SU-DHL-6 (cell line): ENCODE measurements at regions not wholly inside any gene's neighbourhood (a gene's known extent, or its start where the extent isn't known, plus 50 kb on each side); places are given as distances from the start of the nearest gene placed in this dataset.

ENCODE experiments used
- H2AFZ ChIP-seq: fragments of 200-600 bp; sonication (generic); 2 replicates; pipeline ENCODE4 v1.6.1; 2014; ENCODE audit warnings: low read depth, mild to moderate bottlenecking, moderate library complexity, mixed read lengths, antibody characterized with exemption, low read length; ENCODE audit not compliant: severe bottlenecking
- H3F3A ChIP-seq: fragments of 200-600 bp; shearing (Covaris generic); 2 replicates; pipeline ENCODE4 v1.6.0; 2016; ENCODE audit warnings: antibody characterized with exemption, mild to moderate bottlenecking; ENCODE audit not compliant: insufficient read depth
- H3K27ac ChIP-seq: fragments of 200-600 bp; sonication (generic); 2 replicates; pipeline ENCODE4 v1.5.1; 2016; ENCODE audit warnings: low read depth, mild to moderate bottlenecking, low read length, moderate library complexity, mixed read lengths
- H3K27me3 ChIP-seq: fragments of 200-600 bp; sonication (generic), shearing (Covaris generic); 2 replicates; pipeline ENCODE4 v1.6.0; 2014; ENCODE audit warnings: mild to moderate bottlenecking, low read length
- H3K36me3 ChIP-seq: fragments of 200-600 bp; sonication (generic); 2 replicates; pipeline ENCODE4 v1.6.1; 2014; ENCODE audit warnings: mild to moderate bottlenecking, low read length, mixed read lengths
- H3K4me2 ChIP-seq: fragments of 300-600, 200-600 bp; shearing (Covaris generic), sonication (generic); 2 replicates; pipeline ENCODE4 v1.6.0; 2014; ENCODE audit warnings: low read length, low read depth, mild to moderate bottlenecking; ENCODE audit not compliant: poor library complexity, severe bottlenecking
- H3K4me3 ChIP-seq: fragments of 200-600 bp; sonication (generic); 2 replicates; pipeline ENCODE4 v1.5.1; 2014; ENCODE audit warnings: antibody characterized with exemption, low read length, mild to moderate bottlenecking, mixed read lengths; ENCODE audit not compliant: insufficient read depth, poor library complexity, severe bottlenecking
- H3K79me2 ChIP-seq: fragments of 200-600 bp; sonication (generic); 2 replicates; pipeline ENCODE4 v1.6.1; 2014; ENCODE audit warnings: mild to moderate bottlenecking, low read length, moderate library complexity; ENCODE audit not compliant: insufficient read depth
- H3K9ac ChIP-seq: fragments of 200-600 bp; sonication (generic); 2 replicates; pipeline ENCODE4 v1.7.0; 2014; ENCODE audit warnings: mild to moderate bottlenecking, low read length
- H3K9me2 ChIP-seq: fragments of 200-600 bp; sonication (generic); replicated peaks from 2 replicates; pipeline ENCODE4 v1.6.1; 2014; ENCODE audit warnings: low read length; ENCODE audit not compliant: insufficient read depth
- H3K9me3 ChIP-seq: fragments of 200-600 bp; sonication (generic); 2 replicates; pipeline ENCODE4 v1.6.1; 2014; ENCODE audit warnings: low read length, mixed read lengths; ENCODE audit not compliant: insufficient read depth
- H4K20me1 ChIP-seq: fragments of 200-600 bp; sonication (generic); 2 replicates; pipeline ENCODE4 v1.6.1; 2014; ENCODE audit warnings: low read depth, mild to moderate bottlenecking, antibody characterized with exemption, low read length, moderate library complexity, mixed read lengths
- EZH2phosphoT487 ChIP-seq: fragments of 200-600 bp; sonication (generic), shearing (Covaris generic); conservative IDR thresholded peaks from 2 replicates; pipeline ENCODE4 v1.6.1; 2018; ENCODE audit warnings: mild to moderate bottlenecking, antibody characterized with exemption, low read length, moderate library complexity, mixed read lengths
- TF ChIP-seq, protein P1 (sequence below): fragments of 200-600 bp; sonication (generic); IDR thresholded peaks from one replicate; pipeline ENCODE4 v1.5.1; 2017; ENCODE audit warnings: antibody characterized with exemption, mild to moderate bottlenecking, low read length, moderate library complexity; ENCODE audit not compliant: insufficient read depth, poor library complexity, severe bottlenecking

- Histone ChIP-seq H4K20me1 (no peaks in the 10 kb centered on the region), H3K9me2 (no peaks in the 10 kb centered on the region), H3K27me3 (no peaks in the 10 kb centered on the region), H3K9me3 (no peaks in the 10 kb centered on the region), H3K27ac (no peak overlapping the region), H3K36me3 (no peaks in the 10 kb centered on the region), H3K9ac (no peak overlapping the region), H2AFZ (no peak overlapping the region), H3K4me2 (no peak overlapping the region), H3K79me2 (no peaks in the 10 kb centered on the region), H3K4me3 (no peak overlapping the region), H3F3A (no peaks in the 10 kb centered on the region)
- TF ChIP-seq, protein P1, sequence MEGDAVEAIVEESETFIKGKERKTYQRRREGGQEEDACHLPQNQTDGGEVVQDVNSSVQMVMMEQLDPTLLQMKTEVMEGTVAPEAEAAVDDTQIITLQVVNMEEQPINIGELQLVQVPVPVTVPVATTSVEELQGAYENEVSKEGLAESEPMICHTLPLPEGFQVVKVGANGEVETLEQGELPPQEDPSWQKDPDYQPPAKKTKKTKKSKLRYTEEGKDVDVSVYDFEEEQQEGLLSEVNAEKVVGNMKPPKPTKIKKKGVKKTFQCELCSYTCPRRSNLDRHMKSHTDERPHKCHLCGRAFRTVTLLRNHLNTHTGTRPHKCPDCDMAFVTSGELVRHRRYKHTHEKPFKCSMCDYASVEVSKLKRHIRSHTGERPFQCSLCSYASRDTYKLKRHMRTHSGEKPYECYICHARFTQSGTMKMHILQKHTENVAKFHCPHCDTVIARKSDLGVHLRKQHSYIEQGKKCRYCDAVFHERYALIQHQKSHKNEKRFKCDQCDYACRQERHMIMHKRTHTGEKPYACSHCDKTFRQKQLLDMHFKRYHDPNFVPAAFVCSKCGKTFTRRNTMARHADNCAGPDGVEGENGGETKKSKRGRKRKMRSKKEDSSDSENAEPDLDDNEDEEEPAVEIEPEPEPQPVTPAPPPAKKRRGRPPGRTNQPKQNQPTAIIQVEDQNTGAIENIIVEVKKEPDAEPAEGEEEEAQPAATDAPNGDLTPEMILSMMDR = no peak
- no peak for TF ChIP-seq EZH2phosphoT487
These were observed 132.6 kb downstream of the MRPS6 start for GRCh38 chr21:34205811-34206571.

- Histone ChIP-seq H3K79me2 (no peaks in the 10 kb centered on the region), H3K36me3 (no peaks in the 10 kb centered on the region), H3K4me2 (no peak overlapping the region), H3K9me2 (no peaks in the 10 kb centered on the region), H2AFZ (no peak overlapping the region), H3K4me3 (no peak overlapping the region), H3K27ac (no peak overlapping the region), H3K9ac (no peak overlapping the region), H3K9me3 (no peaks in the 10 kb centered on the region), H3K27me3 (no peaks in the 10 kb centered on the region), H4K20me1 (no peaks in the 10 kb centered on the region), H3F3A (no peaks in the 10 kb centered on the region)
- TF ChIP-seq, protein P1 = no peak
- TF ChIP-seq EZH2phosphoT487 = no peak
These were observed 140.6 kb downstream of the MRPS6 start for GRCh38 chr21:34213959-34214358.

- Histone ChIP-seq H3K9me3 (no peaks in the 10 kb centered on the region), H2AFZ (no peak overlapping the region), H3K36me3 (no peaks in the 10 kb centered on the region), H4K20me1 (no peaks in the 10 kb centered on the region), H3K4me2 (no peak overlapping the region), H3K27ac (no peak overlapping the region), H3K27me3 (no peaks in the 10 kb centered on the region), H3K4me3 (no peak overlapping the region), H3F3A (no peaks in the 10 kb centered on the region), H3K9me2 (no peaks in the 10 kb centered on the region), H3K9ac (no peak overlapping the region), H3K79me2 (no peaks in the 10 kb centered on the region)
- TF ChIP-seq EZH2phosphoT487 = no peak
- TF ChIP-seq, protein P1 = no peak
These were observed 142.1 kb downstream of the MRPS6 start for GRCh38 chr21:34215501-34215900.
